ENCODE measurements at regions not wholly inside any gene's neighbourhood (a gene's known extent, or its start where the extent isn't known, plus 50 kb on each side); places are given as distances from the start of the nearest gene placed in this dataset.

DNA sequence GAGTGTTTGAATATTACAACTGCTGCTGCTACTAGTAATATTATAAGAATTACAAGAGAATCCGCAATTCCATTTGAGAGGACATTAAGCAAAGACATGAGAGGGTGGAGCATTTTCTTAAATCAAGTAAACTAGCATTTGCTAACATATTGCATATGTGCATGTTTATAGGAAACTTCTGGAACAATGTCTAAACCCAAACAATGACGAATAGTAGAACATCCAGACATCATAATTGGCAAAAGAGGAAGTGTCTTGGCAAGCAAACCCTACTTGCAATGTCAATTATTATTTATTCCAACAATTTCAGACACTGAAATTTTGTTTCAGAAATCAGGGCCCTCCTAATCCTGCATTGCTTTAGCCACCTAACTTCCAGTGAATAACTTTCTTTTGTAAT, 1155.3 kb upstream of the GJE1 start:
- WGBS (ENCODE audit: insufficient coverage, low lambda C conversion rate) = 86% methylated on average over 2 of the region's 2 CpGs
- no peak for DNase-seq
- Histone ChIP-seq H3K27me3 (ENCODE audit: control insufficient read depth, insufficient read depth, low read length) (no peaks in the 10 kb centered on the region), H3K4me3 (ENCODE audit: low read length) (no peak overlapping the region), H3K9me3 (ENCODE audit: control insufficient read depth, low read depth, low read length) (no peaks in the 10 kb centered on the region), H3K27ac (ENCODE audit: low read length) (no peak overlapping the region), H3K4me1 (ENCODE audit: control insufficient read depth, insufficient read depth, low read length) (no peaks in the 10 kb centered on the region), H3K36me3 (ENCODE audit: control insufficient read depth, insufficient read depth, low read length) (no peaks in the 10 kb centered on the region)

DNA sequence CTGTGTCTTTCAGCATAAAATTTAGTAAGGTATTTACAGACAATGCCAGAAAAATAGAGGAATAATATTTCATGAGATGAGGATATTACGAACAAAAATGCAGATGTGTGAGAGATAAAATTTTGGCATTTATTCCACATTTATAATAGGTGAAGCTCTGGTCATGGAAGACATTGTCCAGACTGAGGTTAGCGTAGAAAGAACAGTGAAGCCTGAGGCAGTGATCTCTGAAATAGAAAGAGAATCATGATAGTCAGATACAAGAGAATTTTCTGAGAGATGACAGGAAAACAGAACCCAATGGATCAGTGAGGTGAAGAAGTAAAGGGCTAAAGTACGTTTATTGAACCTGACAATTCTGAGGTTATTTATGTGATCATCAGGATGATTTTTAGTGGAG, 1155.9 kb upstream of the GJE1 start:
- H3K27ac ChIP-seq (ENCODE audit: low read length) = no peak overlapping the region
- H3K4me1 ChIP-seq (ENCODE audit: control insufficient read depth, insufficient read depth, low read length) = no peaks in the 10 kb centered on the region
- DNase-seq = no peak
- no peaks in the 10 kb centered on the region for H3K9me3 ChIP-seq (ENCODE audit: control insufficient read depth, low read depth, low read length)
- H3K36me3 ChIP-seq (ENCODE audit: control insufficient read depth, insufficient read depth, low read length) = no peaks in the 10 kb centered on the region
- no peaks in the 10 kb centered on the region for H3K27me3 ChIP-seq (ENCODE audit: control insufficient read depth, insufficient read depth, low read length)
- WGBS (ENCODE audit: insufficient coverage, low lambda C conversion rate) = 90% methylated on average over 1 of the region's 3 CpGs
- no peak overlapping the region for H3K4me3 ChIP-seq (ENCODE audit: low read length)

DNA sequence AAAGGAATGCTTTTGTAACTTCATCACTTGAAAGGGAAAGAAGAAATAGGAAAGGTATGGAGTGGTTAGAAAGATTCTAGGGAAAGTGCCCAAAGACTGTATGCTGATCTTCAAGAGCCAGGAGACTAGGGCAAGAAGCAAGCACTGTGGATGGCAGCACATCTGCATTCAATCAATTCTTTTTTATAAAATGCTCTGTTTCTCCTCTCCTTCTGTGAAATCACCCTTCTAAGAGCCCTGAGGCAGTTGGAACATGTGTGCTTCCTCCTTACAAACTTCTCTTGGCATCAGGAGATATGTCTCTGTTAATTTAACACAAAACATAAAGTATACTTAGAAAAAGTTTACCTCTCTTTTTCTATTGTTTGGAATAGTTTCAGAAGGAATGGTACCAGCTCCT, 1162.2 kb upstream of the GJE1 start:
- peaks cover 6% of the 10 kb centered on the region for H3K9me3 ChIP-seq (ENCODE audit: control insufficient read depth, low read depth, low read length)

DNA sequence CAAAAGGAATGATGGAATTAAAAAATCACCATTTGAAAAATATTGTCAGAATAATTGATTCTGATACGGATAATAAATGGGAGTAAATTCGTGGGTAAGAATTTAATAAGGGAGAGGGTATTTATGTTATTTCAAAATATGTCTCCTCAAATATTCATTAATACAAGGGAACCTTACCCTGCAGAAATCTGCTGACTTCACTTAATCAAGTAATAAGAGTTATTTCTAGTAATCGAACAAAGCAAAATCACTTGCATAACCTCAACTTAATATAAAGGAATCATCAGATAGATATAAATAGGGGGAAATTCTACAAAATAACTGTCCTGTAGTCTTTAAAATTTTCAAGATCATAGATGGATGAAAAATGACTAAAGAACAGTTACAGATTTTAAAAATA, 1164.7 kb upstream of the GJE1 start:
- no peaks in the 10 kb centered on the region for H3K27me3 ChIP-seq (ENCODE audit: control insufficient read depth, insufficient read depth, low read length)
- H3K4me1 ChIP-seq (ENCODE audit: control insufficient read depth, insufficient read depth, low read length) = no peaks in the 10 kb centered on the region
- no peak for DNase-seq
- peaks cover 6% of the 10 kb centered on the region for H3K9me3 ChIP-seq (ENCODE audit: control insufficient read depth, low read depth, low read length)
- no peak overlapping the region for H3K27ac ChIP-seq (ENCODE audit: low read length)
- H3K36me3 ChIP-seq (ENCODE audit: control insufficient read depth, insufficient read depth, low read length) = no peaks in the 10 kb centered on the region
- no peak overlapping the region for H3K4me3 ChIP-seq (ENCODE audit: low read length)
- no CpG with 5 or more reads among the region's 3 CpGs for WGBS (ENCODE audit: insufficient coverage, low lambda C conversion rate)

More for the DNA sequence above, 1162.2 kb upstream of the GJE1 start:
- Histone ChIP-seq H3K36me3 (ENCODE audit: control insufficient read depth, insufficient read depth, low read length) (no peaks in the 10 kb centered on the region), H3K27me3 (ENCODE audit: control insufficient read depth, insufficient read depth, low read length) (no peaks in the 10 kb centered on the region), H3K27ac (ENCODE audit: low read length) (no peak overlapping the region), H3K4me3 (ENCODE audit: low read length) (no peak overlapping the region), H3K4me1 (ENCODE audit: control insufficient read depth, insufficient read depth, low read length) (no peaks in the 10 kb centered on the region)
- no peak for DNase-seq

DNA sequence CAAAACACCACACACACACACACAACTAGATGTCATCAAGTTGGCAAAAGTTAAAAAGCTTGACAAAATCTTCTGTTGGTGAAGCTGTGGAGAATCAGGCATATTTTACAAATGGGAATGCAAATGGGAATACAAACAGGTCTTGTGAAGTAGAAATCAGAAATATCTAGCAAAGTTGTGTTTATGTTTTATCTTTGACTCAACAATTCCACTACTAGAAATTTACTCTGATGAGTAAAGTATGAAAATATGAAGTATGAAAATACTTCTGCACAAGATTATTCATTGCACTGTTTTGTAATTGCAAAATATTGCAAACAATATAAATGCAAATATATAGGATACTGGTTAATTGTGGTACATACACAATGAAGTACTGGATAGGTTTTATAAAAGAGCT, 1166.0 kb upstream of the GJE1 start:
- no peaks in the 10 kb centered on the region for H3K36me3 ChIP-seq (ENCODE audit: control insufficient read depth, insufficient read depth, low read length)
- no peaks in the 10 kb centered on the region for H3K27me3 ChIP-seq (ENCODE audit: control insufficient read depth, insufficient read depth, low read length)
- DNase-seq = no peak
- H3K9me3 ChIP-seq (ENCODE audit: control insufficient read depth, low read depth, low read length) = peaks cover 6% of the 10 kb centered on the region
- no peak overlapping the region for H3K4me3 ChIP-seq (ENCODE audit: low read length)
- H3K4me1 ChIP-seq (ENCODE audit: control insufficient read depth, insufficient read depth, low read length) = no peaks in the 10 kb centered on the region
- H3K27ac ChIP-seq (ENCODE audit: low read length) = no peak overlapping the region

DNA sequence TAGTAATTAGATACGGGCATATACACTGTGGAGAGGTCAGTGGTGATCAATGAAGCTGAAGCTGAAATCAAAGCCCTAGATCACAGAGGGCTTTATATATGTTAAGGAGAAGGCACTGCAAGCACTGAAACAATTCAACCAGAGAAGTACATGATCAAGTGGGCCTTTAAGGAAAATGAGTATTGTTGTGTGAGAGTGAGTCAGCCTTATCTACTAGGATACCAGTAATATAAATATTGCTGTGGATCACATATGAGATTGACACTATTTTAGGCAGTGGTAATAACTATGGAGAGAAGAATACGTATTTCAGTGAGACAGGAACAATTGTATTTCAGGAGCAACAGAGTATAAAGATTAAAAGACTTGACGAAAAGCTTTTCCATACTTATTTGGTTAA, 1172.2 kb upstream of the GJE1 start:
- no peaks in the 10 kb centered on the region for H3K4me1 ChIP-seq (ENCODE audit: control insufficient read depth, insufficient read depth, low read length)
- H3K36me3 ChIP-seq (ENCODE audit: control insufficient read depth, insufficient read depth, low read length) = no peaks in the 10 kb centered on the region
- DNase-seq = no peak
- 68% methylated on average over 3 of the region's 3 CpGs for WGBS (ENCODE audit: insufficient coverage, low lambda C conversion rate)
- H3K27ac ChIP-seq (ENCODE audit: low read length) = no peak overlapping the region
- no peaks in the 10 kb centered on the region for H3K9me3 ChIP-seq (ENCODE audit: control insufficient read depth, low read depth, low read length)
- no peak overlapping the region for H3K4me3 ChIP-seq (ENCODE audit: low read length)
- H3K27me3 ChIP-seq (ENCODE audit: control insufficient read depth, insufficient read depth, low read length) = no peaks in the 10 kb centered on the region

DNA sequence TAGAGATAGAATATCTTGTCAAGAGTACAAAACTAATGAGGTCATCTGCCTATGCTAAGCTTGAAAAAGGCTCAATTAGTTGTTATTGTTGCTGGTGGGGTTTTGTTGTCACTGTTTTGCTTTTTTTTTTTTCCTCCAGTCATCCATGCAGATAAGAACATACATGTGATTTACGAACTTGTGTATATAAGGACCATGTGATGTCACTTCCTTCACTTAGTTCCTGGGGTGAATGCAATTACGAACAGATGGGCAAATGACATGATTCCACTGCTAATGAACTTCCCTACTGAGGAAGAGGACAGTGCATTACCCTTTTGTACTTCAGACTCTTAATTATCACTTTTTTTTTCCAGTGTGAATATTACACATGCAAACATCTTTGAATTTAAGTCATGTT, 1175.3 kb upstream of the GJE1 start:
- H3K4me1 ChIP-seq (ENCODE audit: control insufficient read depth, insufficient read depth, low read length) = no peaks in the 10 kb centered on the region
- DNase-seq = no peak
- no peak overlapping the region for H3K4me3 ChIP-seq (ENCODE audit: low read length)
- WGBS (ENCODE audit: insufficient coverage, low lambda C conversion rate) = no CpG with 5 or more reads among the region's 2 CpGs
- H3K9me3 ChIP-seq (ENCODE audit: control insufficient read depth, low read depth, low read length) = no peaks in the 10 kb centered on the region
- no peaks in the 10 kb centered on the region for H3K36me3 ChIP-seq (ENCODE audit: control insufficient read depth, insufficient read depth, low read length)
- no peak overlapping the region for H3K27ac ChIP-seq (ENCODE audit: low read length)
- no peaks in the 10 kb centered on the region for H3K27me3 ChIP-seq (ENCODE audit: control insufficient read depth, insufficient read depth, low read length)

DNA sequence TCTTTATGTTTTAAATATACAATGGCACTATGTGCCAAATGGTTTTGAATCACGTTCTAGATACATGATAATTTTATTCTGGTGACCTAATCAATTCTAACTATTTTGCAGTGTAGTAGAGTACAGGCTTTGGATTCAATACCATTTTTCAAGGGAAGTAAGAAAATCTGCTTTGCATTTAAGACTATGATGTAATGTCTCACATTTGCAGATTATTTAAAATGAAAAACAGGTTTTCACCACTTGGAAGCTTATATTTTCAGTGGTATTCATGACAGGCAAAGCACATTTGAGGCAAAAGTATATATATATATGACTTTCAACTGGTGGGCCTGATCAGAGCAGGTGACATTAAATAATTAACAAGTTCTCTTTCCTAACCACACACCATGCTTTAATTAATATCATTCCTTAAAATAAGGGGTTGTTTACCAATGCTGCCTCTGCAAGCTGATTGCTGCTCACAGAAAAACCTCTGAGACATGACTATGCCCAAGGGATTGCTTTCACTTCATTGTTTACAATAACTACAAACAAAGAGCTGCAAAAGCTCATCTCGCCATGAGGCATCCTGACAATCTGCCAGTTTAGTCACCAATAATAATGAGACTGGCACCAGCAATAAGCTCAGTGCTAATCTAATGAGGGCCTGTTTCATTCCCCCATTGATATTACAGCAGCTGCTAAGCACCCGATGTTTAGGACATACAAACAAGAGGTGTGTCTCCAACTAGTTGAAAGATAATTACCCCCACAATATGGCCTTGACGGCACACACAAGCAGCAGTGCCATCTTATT, 1176.0 kb upstream of the GJE1 start:
- Histone ChIP-seq H3K36me3 (ENCODE audit: control insufficient read depth, insufficient read depth, low read length) (no peaks in the 10 kb centered on the region), H3K9me3 (ENCODE audit: control insufficient read depth, low read depth, low read length) (no peaks in the 10 kb centered on the region)
- no CpG with 5 or more reads among the region's 4 CpGs for WGBS (ENCODE audit: insufficient coverage, low lambda C conversion rate)

DNA sequence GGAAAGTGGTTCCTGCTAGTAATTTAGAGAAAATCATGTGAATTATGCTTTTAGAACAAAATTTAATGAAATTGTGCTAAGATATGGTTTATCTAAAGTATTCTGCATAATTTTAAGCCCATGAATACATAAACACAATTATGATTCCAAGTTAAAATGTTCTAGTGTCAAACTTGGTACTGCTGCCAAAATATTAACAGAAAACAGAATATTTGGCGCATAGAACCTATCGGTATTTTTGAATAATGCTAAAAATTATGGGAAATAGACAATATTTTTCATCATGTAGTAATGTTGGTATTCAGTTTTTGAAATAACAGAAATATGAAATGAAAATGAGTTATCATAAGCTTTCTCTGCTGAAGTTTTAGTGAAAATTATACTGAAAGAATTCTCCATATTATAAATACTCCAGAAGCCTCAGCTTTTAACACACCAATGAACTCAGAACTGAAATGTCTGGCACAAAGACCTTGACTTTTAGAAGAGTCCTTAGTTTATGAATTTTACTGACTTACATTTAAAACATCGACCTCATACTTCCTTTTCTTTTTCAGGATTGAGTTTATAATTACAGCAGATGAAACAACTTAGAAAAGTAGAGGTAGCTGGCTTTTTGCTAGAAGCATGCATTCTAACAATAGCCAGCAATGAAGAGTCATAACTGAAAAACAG, 1192.3 kb upstream of the GJE1 start:
- no peaks in the 10 kb centered on the region for H3K27me3 ChIP-seq (ENCODE audit: control insufficient read depth, insufficient read depth, low read length)
- WGBS (ENCODE audit: insufficient coverage, low lambda C conversion rate) = 89% methylated on average over 3 of the region's 3 CpGs

More for the DNA sequence above, 1176.0 kb upstream of the GJE1 start:
- Histone ChIP-seq H3K4me3 (ENCODE audit: low read length) (no peak overlapping the region), H3K27ac (ENCODE audit: low read length) (no peak overlapping the region), H3K27me3 (ENCODE audit: control insufficient read depth, insufficient read depth, low read length) (no peaks in the 10 kb centered on the region), H3K4me1 (ENCODE audit: control insufficient read depth, insufficient read depth, low read length) (no peaks in the 10 kb centered on the region)
- DNase-seq = peak; percentile 2 to 6

DNA sequence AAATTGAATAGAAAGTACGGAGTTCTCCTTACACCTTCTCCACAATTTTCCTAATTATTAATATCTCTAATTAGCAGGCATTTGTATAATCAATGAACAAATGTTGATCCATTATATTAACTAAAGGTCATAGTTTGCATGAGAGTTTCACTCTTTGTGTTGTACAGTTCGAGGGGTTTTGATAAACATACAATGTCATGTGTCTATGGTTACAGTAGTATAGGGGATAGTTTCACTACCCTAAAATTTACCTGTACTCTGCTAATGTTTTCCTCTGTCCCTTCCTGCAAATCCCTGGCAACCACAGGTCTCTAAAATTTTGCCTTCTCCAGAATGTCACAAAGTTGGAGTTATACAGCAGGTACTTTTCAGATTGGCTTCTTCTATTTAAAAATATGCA, 1199.8 kb upstream of the GJE1 start:
- no peak for DNase-seq

More for the DNA sequence above, 1192.3 kb upstream of the GJE1 start:
- no peak overlapping the region for H3K27ac ChIP-seq (ENCODE audit: low read length)
- peaks cover 3% of the 10 kb centered on the region for H3K9me3 ChIP-seq (ENCODE audit: control insufficient read depth, low read depth, low read length)
- H3K36me3 ChIP-seq (ENCODE audit: control insufficient read depth, insufficient read depth, low read length) = no peaks in the 10 kb centered on the region
- no peak for DNase-seq
- H3K4me1 ChIP-seq (ENCODE audit: control insufficient read depth, insufficient read depth, low read length) = no peaks in the 10 kb centered on the region
- H3K4me3 ChIP-seq (ENCODE audit: low read length) = no peak overlapping the region

DNA sequence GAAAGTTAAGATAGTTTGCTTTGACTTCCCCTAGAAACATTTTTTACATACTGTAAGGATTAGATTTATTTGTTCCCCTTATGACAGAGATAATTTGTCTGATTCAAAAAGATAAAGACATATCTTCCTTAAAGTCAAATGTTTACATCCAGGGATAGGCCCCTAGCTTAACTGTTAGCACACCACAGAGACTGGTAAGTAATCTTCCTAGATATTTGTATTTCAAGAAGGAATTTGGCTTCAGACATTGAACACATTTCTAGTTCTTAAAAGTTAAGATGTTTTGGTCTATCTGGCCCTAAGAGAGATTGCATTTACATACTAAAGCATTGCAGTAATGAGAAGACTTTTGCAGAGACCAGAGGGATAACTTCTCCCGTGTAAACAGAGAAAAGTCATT, 1201.1 kb upstream of the GJE1 start:
- H3K4me1 ChIP-seq (ENCODE audit: control insufficient read depth, insufficient read depth, low read length) = no peaks in the 10 kb centered on the region
- no peak overlapping the region for H3K27ac ChIP-seq (ENCODE audit: low read length)
- no CpG with 5 or more reads among the region's 1 CpG for WGBS (ENCODE audit: insufficient coverage, low lambda C conversion rate)
- no peaks in the 10 kb centered on the region for H3K36me3 ChIP-seq (ENCODE audit: control insufficient read depth, insufficient read depth, low read length)
- no peak for DNase-seq
- H3K9me3 ChIP-seq (ENCODE audit: control insufficient read depth, low read depth, low read length) = no peaks in the 10 kb centered on the region
- H3K27me3 ChIP-seq (ENCODE audit: control insufficient read depth, insufficient read depth, low read length) = no peaks in the 10 kb centered on the region
- no peak overlapping the region for H3K4me3 ChIP-seq (ENCODE audit: low read length)

More for the DNA sequence above, 1199.8 kb upstream of the GJE1 start:
- WGBS (ENCODE audit: insufficient coverage, low lambda C conversion rate) = 90% methylated on average over 1 of the region's 2 CpGs
- Histone ChIP-seq H3K27ac (ENCODE audit: low read length) (no peak overlapping the region), H3K4me1 (ENCODE audit: control insufficient read depth, insufficient read depth, low read length) (no peaks in the 10 kb centered on the region), H3K27me3 (ENCODE audit: control insufficient read depth, insufficient read depth, low read length) (no peaks in the 10 kb centered on the region), H3K36me3 (ENCODE audit: control insufficient read depth, insufficient read depth, low read length) (no peaks in the 10 kb centered on the region), H3K4me3 (ENCODE audit: low read length) (no peak overlapping the region), H3K9me3 (ENCODE audit: control insufficient read depth, low read depth, low read length) (no peaks in the 10 kb centered on the region)

Measured in large intestine (tissue), 3 donors.